Stomach (tissue), 8 donors: ENCODE measurements at regions not wholly inside any gene's neighbourhood (a gene's known extent, or its start where the extent isn't known, plus 50 kb on each side); places are given as distances from the start of the nearest gene placed in this dataset.

Source experiments
- DNase-seq, 2 donors: peaks; one replicate each; pipeline versions ENCODE4 v3.0.0 to v3.0.0-alpha.2; 2013 to 2019
- H3K27ac ChIP-seq, 5 donors: fragments of 200-600 bp in 4 of 5; sonication (generic) in 4 of 5; one replicate each; pipeline ENCODE4 v1.5.1; 2013 to 2019; ENCODE audit warnings: mild to moderate bottlenecking in 1 of 5, moderate library complexity in 1 of 5
- H3K27me3 ChIP-seq, 3 donors: fragments of 200-600 bp; sonication (generic); one replicate each; pipeline ENCODE4 v1.5.1; 2017 to 2019; ENCODE audit warnings: mixed run types in 1 of 3
- H3K36me3 ChIP-seq, 4 donors: fragments of 200-600 bp; sonication (generic); 1 replicate in 3 of 4; 2 replicates in 1 of 4; pipeline ENCODE4 v1.5.1; 2016 to 2019
- H3K4me1 ChIP-seq, 4 donors: fragments of 200-600 bp; sonication (generic); one replicate each; pipeline ENCODE4 v1.5.1; 2016 to 2019
- H3K4me3 ChIP-seq, 4 donors: fragments of 200-600 bp; sonication (generic) in 3 of 4; one replicate each; pipeline ENCODE4 v1.5.1; 2016 to 2019; ENCODE audit warnings: mild to moderate bottlenecking in 1 of 4
- H3K9me3 ChIP-seq, 4 donors: fragments of 200-600 bp; sonication (generic); one replicate each; pipeline ENCODE4 v1.5.1; 2016 to 2019
- EP300 ChIP-seq: sonication (generic); formaldehyde crosslinking; IDR thresholded peaks from one replicate; pipeline ENCODE4 v1.6.1; 2017; ENCODE audit warnings: antibody characterized with exemption
- POLR2A ChIP-seq, 4 donors: fragments of 450-650 bp; IDR thresholded peaks; one replicate each; pipeline ENCODE4 v1.6.1; 2016; ENCODE audit warnings: antibody characterized with exemption in 4 of 4, control low read depth in 2 of 4, mild to moderate bottlenecking in 1 of 4, moderate library complexity in 1 of 4
- POLR2AphosphoS5 ChIP-seq, 3 donors: sonication (generic); formaldehyde crosslinking; IDR thresholded peaks; one replicate each; pipeline ENCODE4 v1.6.1; 2016; ENCODE audit warnings: antibody characterized with exemption in 3 of 3
- WGBS, 5 donors: extraction: QIAGEN DNeasy Blood & Tissue Kit in 3 of 5; methylation state at CpG; one replicate each; pipeline versions ENCODE4 v1.1.5 to v1.1.7; 2013 to 2018; 5-methylcytosine and 5-hydroxymethylcytosine counted together
- intact Hi-C: fragments of 100-400 bp; cut with DNase I; formaldehyde crosslinking; loops from one replicate; pipeline ENCODE4 v1.15.1; 2023; ENCODE audit warnings: low total_unique reads
- TF ChIP-seq, protein P1 (sequence below), 7 experiments: fragments of 450-650 bp in 4 of 7; fragments of 200-600 bp in 3 of 7; sonication (generic) in 3 of 7; IDR thresholded peaks; one replicate each; pipeline ENCODE4 v1.5.1; 2016 to 2019; ENCODE audit warnings: antibody characterized with exemption in 7 of 7, control low read depth in 2 of 7, mild to moderate bottlenecking in 1 of 7
- donor health status: healthy with polysubstance abuse.
- donor health status: Bipolar disorder and iron deficiency.
- donor health status: healthy.

DNA sequence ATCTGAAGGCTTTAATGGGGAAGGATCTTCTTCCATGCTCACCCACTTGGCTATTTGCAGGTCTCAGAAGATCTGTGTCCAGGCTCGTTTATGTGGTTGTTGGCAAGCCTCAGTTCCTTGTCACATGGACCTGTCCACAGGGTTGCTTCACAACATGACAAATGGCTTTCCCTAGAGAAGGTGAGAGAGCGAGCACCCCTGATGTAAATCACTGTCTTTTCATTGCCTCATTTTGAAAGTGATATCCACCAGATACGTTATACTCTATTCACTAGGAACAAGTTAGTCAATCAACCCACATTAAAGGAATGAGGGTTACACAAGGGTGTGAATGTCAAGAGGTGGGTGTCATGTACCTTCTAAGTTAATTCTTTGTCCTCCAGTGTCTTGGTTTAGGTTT is 433.3 kb downstream of the RPS6KC1 start:
- WGBS, 5 donors = 59 to 74% (median 60%) methylated on average over 3 of the region's 3 CpGs
- intact Hi-C loops = no loop called here

DNA sequence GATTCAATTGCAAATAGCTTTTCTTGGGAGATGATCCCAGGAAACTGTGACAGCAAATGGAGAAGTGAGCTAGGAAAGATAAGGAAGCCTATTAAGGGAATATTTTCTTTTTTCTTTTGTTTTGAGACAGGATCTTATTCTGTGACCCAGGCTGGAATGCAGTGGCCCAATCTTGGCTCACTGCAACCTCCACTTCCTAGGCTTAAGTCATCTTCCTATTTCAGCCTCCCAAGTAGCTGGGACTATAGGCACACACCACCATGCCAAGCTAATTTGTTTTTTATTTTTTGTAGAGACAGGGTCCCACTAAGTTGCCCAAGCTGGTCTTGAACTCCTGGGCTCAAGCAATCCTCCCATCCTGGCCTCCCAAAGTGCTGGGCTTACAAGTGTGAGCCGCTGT is 433.7 kb downstream of the RPS6KC1 start:
- no peak for DNase-seq
- WGBS, 5 donors = 67 to 100% (median 100%) methylated on average over 1 of the region's 1 CpG
- H3K9me3 ChIP-seq = no peaks in the 10 kb centered on the region
- TF ChIP-seq POLR2AphosphoS5 (IDR thresholded peaks at IDR 0.05) (no peak), EP300 (no peak), POLR2A (IDR thresholded peaks at IDR 0.05) (no peak)
- TF ChIP-seq, protein P1, sequence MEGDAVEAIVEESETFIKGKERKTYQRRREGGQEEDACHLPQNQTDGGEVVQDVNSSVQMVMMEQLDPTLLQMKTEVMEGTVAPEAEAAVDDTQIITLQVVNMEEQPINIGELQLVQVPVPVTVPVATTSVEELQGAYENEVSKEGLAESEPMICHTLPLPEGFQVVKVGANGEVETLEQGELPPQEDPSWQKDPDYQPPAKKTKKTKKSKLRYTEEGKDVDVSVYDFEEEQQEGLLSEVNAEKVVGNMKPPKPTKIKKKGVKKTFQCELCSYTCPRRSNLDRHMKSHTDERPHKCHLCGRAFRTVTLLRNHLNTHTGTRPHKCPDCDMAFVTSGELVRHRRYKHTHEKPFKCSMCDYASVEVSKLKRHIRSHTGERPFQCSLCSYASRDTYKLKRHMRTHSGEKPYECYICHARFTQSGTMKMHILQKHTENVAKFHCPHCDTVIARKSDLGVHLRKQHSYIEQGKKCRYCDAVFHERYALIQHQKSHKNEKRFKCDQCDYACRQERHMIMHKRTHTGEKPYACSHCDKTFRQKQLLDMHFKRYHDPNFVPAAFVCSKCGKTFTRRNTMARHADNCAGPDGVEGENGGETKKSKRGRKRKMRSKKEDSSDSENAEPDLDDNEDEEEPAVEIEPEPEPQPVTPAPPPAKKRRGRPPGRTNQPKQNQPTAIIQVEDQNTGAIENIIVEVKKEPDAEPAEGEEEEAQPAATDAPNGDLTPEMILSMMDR (IDR thresholded peaks at IDR 0.05) = no peak
- H3K4me1 ChIP-seq = no peaks in the 10 kb centered on the region
- no peak overlapping the region for H3K4me3 ChIP-seq
- no peaks in the 10 kb centered on the region for H3K27me3 ChIP-seq
- intact Hi-C loops = no loop called here
- H3K36me3 ChIP-seq = no peaks in the 10 kb centered on the region
- no peak overlapping the region for H3K27ac ChIP-seq

More for the DNA sequence above, 433.3 kb downstream of the RPS6KC1 start:
- TF ChIP-seq, protein P1 (IDR thresholded peaks at IDR 0.05) = no peak
- TF ChIP-seq POLR2A (IDR thresholded peaks at IDR 0.05) = no peak
- TF ChIP-seq EP300 = no peak
- no peak for TF ChIP-seq POLR2AphosphoS5 (IDR thresholded peaks at IDR 0.05)
- no peak overlapping the region for H3K27ac ChIP-seq
- DNase-seq = no peak
- H3K27me3 ChIP-seq = no peaks in the 10 kb centered on the region
- H3K4me1 ChIP-seq = no peaks in the 10 kb centered on the region
- no peak overlapping the region for H3K4me3 ChIP-seq
- no peaks in the 10 kb centered on the region for H3K36me3 ChIP-seq
- no peaks in the 10 kb centered on the region for H3K9me3 ChIP-seq

DNA sequence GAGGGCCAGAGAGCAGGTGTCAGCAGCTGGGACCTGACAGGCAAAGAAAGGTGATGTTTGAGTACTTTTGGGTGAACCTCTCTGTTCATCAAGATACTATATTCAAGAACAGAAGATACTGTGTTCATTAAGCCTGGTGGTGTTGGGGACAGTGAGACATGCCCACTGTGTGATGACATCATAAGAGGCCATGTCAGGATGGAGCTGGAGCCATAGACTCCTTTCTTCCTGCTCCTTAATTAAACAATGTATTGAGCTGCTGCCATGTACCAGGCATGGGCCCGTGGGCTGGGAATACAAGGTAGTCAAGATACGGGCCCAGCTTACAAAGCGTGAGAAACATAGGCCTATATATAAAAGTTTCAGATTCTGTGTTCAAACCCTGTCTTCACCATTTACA is 435.4 kb downstream of the RPS6KC1 start:
- Histone ChIP-seq H3K27me3 (no peaks in the 10 kb centered on the region), H3K4me1 (no peaks in the 10 kb centered on the region), H3K4me3 (no peak overlapping the region), H3K36me3 (no peaks in the 10 kb centered on the region), H3K27ac (no peak overlapping the region), H3K9me3 (no peaks in the 10 kb centered on the region)
- 56 to 78% (median 59%) methylated on average over 3 of the region's 3 CpGs for WGBS, 5 donors
- no peak for DNase-seq
- intact Hi-C loops = no loop called here
- no peak for TF ChIP-seq EP300
- TF ChIP-seq POLR2A (IDR thresholded peaks at IDR 0.05) = no peak
- TF ChIP-seq, protein P1 (IDR thresholded peaks at IDR 0.05) = no peak
- TF ChIP-seq POLR2AphosphoS5 (IDR thresholded peaks at IDR 0.05) = no peak

DNA sequence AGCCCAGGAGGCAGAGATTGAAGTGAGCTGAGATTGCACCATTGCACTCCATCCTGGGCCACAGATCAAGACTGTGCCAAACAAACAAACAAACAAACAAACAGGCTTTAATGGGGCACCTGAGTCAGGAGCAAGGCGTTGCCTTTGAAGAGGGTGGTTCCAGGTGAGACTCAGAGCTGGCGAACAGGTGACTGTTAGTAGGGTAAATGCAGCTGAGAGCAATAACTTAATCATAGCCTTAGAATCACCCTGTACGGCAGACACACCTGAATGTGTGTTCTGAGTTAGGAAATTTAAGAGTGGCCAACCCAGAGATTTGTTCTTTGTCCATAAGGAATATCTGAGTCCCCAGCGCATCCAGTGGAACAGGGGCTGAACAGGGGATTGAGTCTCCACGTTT is 440.4 kb downstream of the RPS6KC1 start:
- Histone ChIP-seq H3K36me3 (no peaks in the 10 kb centered on the region), H3K9me3 (no peaks in the 10 kb centered on the region), H3K27ac (no peak overlapping the region), H3K4me3 (no peak overlapping the region), H3K27me3 (no peaks in the 10 kb centered on the region), H3K4me1 (no peaks in the 10 kb centered on the region)
- intact Hi-C loops = no loop called here
- no peak for DNase-seq
- WGBS, 5 donors = 79 to 86% (median 81%) methylated on average over 5 of the region's 5 CpGs
- TF ChIP-seq, protein P1 (IDR thresholded peaks at IDR 0.05) = no peak
- TF ChIP-seq POLR2AphosphoS5 (IDR thresholded peaks at IDR 0.05) = no peak
- no peak for TF ChIP-seq POLR2A (IDR thresholded peaks at IDR 0.05)
- TF ChIP-seq EP300 = no peak
